HG03064 (cell line): ENCODE measurements at regions not wholly inside any gene's neighbourhood (a gene's known extent, or its start where the extent isn't known, plus 50 kb on each side); places are given as distances from the start of the nearest gene placed in this dataset.
"Not testable (repeated sequence)": the region's sequence is repeated elsewhere in the genome, so short reads cannot be mapped to it uniquely, and the experiment has no call there.

Experiments used
- ATAC-seq: cut with Tn5 transposase; IDR thresholded peaks from one replicate; pipeline ENCODE4 v1.9.1; 2021; ENCODE audit warnings: low read depth; ENCODE audit not compliant: unreplicated experiment

- ATAC-seq = no peak
Observed at GRCh38 chr22:46039535-46039934, 62.6 kb upstream of the WNT7B start.

GRCh38 chr22:46040471-46041465 lies 63.8 kb upstream of the WNT7B start:
- no peak for ATAC-seq

GRCh38 chr22:46041642-46042041 lies 64.7 kb upstream of the WNT7B start:
- no peak for ATAC-seq

- ATAC-seq = no peak
Observed at GRCh38 chr22:46042786-46043185, 65.8 kb upstream of the WNT7B start.

- ATAC-seq = no peak
Observed at GRCh38 chr22:46043339-46043738, 66.4 kb upstream of the WNT7B start.

GRCh38 chr22:46043816-46044620 lies 67.1 kb upstream of the WNT7B start:
- ATAC-seq = no peak

- ATAC-seq = no peak
Observed at GRCh38 chr22:46044621-46045458, 67.9 kb upstream of the WNT7B start.

- ATAC-seq = no peak
Observed at GRCh38 chr22:46045459-46046298, 68.7 kb upstream of the WNT7B start.

GRCh38 chr22:46046299-46046685 lies 69.3 kb upstream of the WNT7B start:
- no peak for ATAC-seq

- ATAC-seq = no peak
Observed at GRCh38 chr22:46047226-46047625, 70.3 kb upstream of the WNT7B start.

GRCh38 chr22:46047841-46048595 lies 71.1 kb upstream of the WNT7B start:
- no peak for ATAC-seq

GRCh38 chr22:46048661-46049060 lies 71.7 kb upstream of the WNT7B start:
- not testable (repeated sequence) for ATAC-seq

GRCh38 chr22:46049726-46050450 lies 72.9 kb upstream of the WNT7B start:
- ATAC-seq = no peak

GRCh38 chr22:46050451-46050845 lies 73.5 kb upstream of the WNT7B start:
- no peak for ATAC-seq

GRCh38 chr22:46050916-46051614 lies 74.1 kb upstream of the WNT7B start:
- no peak for ATAC-seq

GRCh38 chr22:46051646-46052045 lies 74.7 kb upstream of the WNT7B start:
- ATAC-seq = no peak

GRCh38 chr22:46052331-46052771 lies 75.4 kb upstream of the WNT7B start:
- ATAC-seq = no peak
